ENCODE measurements at regions not wholly inside any gene's neighbourhood (a gene's known extent, or its start where the extent isn't known, plus 50 kb on each side); places are given as distances from the start of the nearest gene placed in this dataset.

DNA sequence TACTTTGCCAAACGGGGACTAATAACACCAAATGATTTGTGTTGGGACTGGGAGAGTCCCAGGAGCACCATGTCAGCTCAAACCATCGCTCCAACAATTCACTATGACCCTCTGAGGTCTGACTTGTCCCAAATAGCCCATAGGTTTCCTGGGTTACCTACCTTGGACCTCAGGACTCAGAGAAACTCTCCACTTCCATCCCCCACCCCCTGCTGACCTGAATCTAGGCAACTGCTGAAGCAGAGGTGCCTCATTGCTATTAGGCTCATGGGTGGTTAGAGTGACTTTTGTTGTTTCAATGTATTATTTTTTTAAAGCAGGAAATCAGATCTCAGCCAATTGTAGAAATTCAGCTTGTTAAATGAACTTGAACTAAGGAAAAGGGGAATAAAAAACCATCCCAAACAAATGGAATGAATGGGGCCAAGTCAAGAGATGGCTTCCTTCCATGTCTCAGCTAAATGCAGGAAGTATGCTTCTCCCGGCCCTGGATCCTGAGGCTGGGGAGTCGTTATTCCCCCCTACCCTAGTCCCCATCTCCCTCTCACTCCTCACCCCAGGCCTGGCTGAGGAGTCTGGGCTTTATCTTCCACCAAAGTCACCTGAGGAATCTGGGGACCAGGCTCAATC lies 80.9 kb upstream of the SLC24A4 start:
- H3K4me3 ChIP-seq (replicated peaks in 1 of 3; ENCODE audit: low read depth in 2 of 3, low read length in 3 of 3) = no peak overlapping the region
- H3K9me3 ChIP-seq (replicated peaks in 1 of 2; ENCODE audit: control insufficient read depth in 1 of 2, insufficient read depth in 1 of 2, low read length in 2 of 2) = peaks cover 8 to 35% of the 10 kb centered on the region in 2 donors
- no peaks in the 10 kb centered on the region for H3K27me3 ChIP-seq (ENCODE audit: control insufficient read depth in 2 of 2, insufficient read depth in 2 of 2, low read length in 2 of 2)
- no peaks in the 10 kb centered on the region for H3K79me2 ChIP-seq (ENCODE audit: insufficient read depth, low read length)
- Mint-ChIP-seq H3K9me3 (peaks cover 13 to 34% (median 28%) of the 10 kb centered on the region in 7 donors), H3K4me1 (peaks cover 34% of the 10 kb centered on the region), H3K27me3 (ENCODE audit: low read depth in 3 of 3) (peaks cover 0 to 5% (median 4%) of the 10 kb centered on the region in 3 donors), H3K36me3 (peaks cover 1 to 3% of the 10 kb centered on the region in 2 donors), H3K4me3 (no peak overlapping the region), H3K27ac (peak overlapping the region in 3 of 7 donors; percentile 22 to 63 (median 25))
- TF ChIP-seq, protein P1, sequence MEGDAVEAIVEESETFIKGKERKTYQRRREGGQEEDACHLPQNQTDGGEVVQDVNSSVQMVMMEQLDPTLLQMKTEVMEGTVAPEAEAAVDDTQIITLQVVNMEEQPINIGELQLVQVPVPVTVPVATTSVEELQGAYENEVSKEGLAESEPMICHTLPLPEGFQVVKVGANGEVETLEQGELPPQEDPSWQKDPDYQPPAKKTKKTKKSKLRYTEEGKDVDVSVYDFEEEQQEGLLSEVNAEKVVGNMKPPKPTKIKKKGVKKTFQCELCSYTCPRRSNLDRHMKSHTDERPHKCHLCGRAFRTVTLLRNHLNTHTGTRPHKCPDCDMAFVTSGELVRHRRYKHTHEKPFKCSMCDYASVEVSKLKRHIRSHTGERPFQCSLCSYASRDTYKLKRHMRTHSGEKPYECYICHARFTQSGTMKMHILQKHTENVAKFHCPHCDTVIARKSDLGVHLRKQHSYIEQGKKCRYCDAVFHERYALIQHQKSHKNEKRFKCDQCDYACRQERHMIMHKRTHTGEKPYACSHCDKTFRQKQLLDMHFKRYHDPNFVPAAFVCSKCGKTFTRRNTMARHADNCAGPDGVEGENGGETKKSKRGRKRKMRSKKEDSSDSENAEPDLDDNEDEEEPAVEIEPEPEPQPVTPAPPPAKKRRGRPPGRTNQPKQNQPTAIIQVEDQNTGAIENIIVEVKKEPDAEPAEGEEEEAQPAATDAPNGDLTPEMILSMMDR (IDR thresholded peaks at IDR 0.05) = no peak
- intact Hi-C loops (cut with micrococcal nuclease) = no loop called here
- no peaks in the 10 kb centered on the region for H3K36me3 ChIP-seq (replicated peaks in 1 of 2; ENCODE audit: control insufficient read depth in 1 of 2, insufficient read depth in 2 of 2, low read length in 2 of 2)
- no peak overlapping the region for H3K9ac ChIP-seq (ENCODE audit: insufficient read depth, low read length, poor library complexity, severe bottlenecking)
- 71% methylated on average over 2 of the region's 4 CpGs for WGBS (ENCODE audit: insufficient coverage)
- H3K27ac ChIP-seq (ENCODE audit: low read depth in 1 of 2, low read length in 2 of 2) = peak overlapping the region in 1 of 2 donors; percentile 6
- H2AFZ ChIP-seq (ENCODE audit: insufficient read depth, low read depth, low read length, poor library complexity, severe bottlenecking) = no peak overlapping the region
- peaks cover 30 to 31% of the 10 kb centered on the region in 2 donors for H3K4me1 ChIP-seq (ENCODE audit: control insufficient read depth in 1 of 2, insufficient read depth in 2 of 2, low read length in 2 of 2)
- no peak for DNase-seq
- no peaks in the 10 kb centered on the region for H4K20me1 ChIP-seq (ENCODE audit: insufficient read depth, low read length)
- H3K4me2 ChIP-seq (replicated peaks; ENCODE audit: extremely low read depth, low read length, poor library complexity, severe bottlenecking) = no peak overlapping the region

DNA sequence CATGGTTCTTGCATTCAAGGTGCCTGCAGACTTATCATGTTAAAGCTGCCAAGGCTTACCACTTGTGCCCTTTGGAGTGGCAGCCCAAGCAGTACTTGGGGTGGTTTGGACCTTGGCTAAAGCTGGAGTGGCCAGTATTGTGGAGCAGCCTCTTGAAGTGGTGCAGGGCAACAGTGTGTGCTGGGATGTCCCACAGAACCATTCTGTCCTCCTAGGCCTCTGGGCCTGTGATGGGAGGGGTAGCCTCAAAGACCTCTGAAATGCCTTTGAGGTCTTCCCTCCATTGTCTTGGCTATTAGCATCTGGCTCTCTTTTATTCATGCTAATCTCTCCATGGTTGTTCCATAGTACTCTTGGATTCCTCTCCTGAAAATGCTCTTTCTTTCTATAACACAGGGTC lies 78.2 kb upstream of the SLC24A4 start:
- Mint-ChIP-seq H3K27me3 (ENCODE audit: low read depth in 3 of 3) (peaks cover 0 to 1% (median 0%) of the 10 kb centered on the region in 3 donors), H3K4me3 (no peak overlapping the region), H3K27ac (peak overlapping the region in 2 of 7 donors; percentile 42 to 68), H3K4me1 (peaks cover 56% of the 10 kb centered on the region), H3K36me3 (peaks cover 2 to 3% of the 10 kb centered on the region in 2 donors), H3K9me3 (peaks cover 13 to 33% (median 28%) of the 10 kb centered on the region in 7 donors)
- no peaks in the 10 kb centered on the region for H3K36me3 ChIP-seq (replicated peaks in 1 of 2; ENCODE audit: control insufficient read depth in 1 of 2, insufficient read depth in 2 of 2, low read length in 2 of 2)
- no peaks in the 10 kb centered on the region for H3K79me2 ChIP-seq (ENCODE audit: insufficient read depth, low read length)
- intact Hi-C loops (cut with micrococcal nuclease) = no loop called here
- no peak overlapping the region for H3K4me3 ChIP-seq (replicated peaks in 1 of 3; ENCODE audit: low read depth in 2 of 3, low read length in 3 of 3)
- H3K4me1 ChIP-seq (ENCODE audit: control insufficient read depth in 1 of 2, insufficient read depth in 2 of 2, low read length in 2 of 2) = peaks cover 52 to 58% of the 10 kb centered on the region in 2 donors
- no peaks in the 10 kb centered on the region for H4K20me1 ChIP-seq (ENCODE audit: insufficient read depth, low read length)
- no peak overlapping the region for H3K9ac ChIP-seq (ENCODE audit: insufficient read depth, low read length, poor library complexity, severe bottlenecking)
- H3K4me2 ChIP-seq (replicated peaks; ENCODE audit: extremely low read depth, low read length, poor library complexity, severe bottlenecking) = no peak overlapping the region
- H2AFZ ChIP-seq (ENCODE audit: insufficient read depth, low read depth, low read length, poor library complexity, severe bottlenecking) = no peak overlapping the region
- no peak for DNase-seq
- no peak overlapping the region for H3K27ac ChIP-seq (ENCODE audit: low read depth in 1 of 2, low read length in 2 of 2)
- TF ChIP-seq, protein P1 (IDR thresholded peaks at IDR 0.05) = no peak
- no peaks in the 10 kb centered on the region for H3K27me3 ChIP-seq (ENCODE audit: control insufficient read depth in 2 of 2, insufficient read depth in 2 of 2, low read length in 2 of 2)
- peaks cover 8 to 32% of the 10 kb centered on the region in 2 donors for H3K9me3 ChIP-seq (replicated peaks in 1 of 2; ENCODE audit: control insufficient read depth in 1 of 2, insufficient read depth in 1 of 2, low read length in 2 of 2)
